HG03575 (cell line): ENCODE measurements at regions not wholly inside any gene's neighbourhood (a gene's known extent, or its start where the extent isn't known, plus 50 kb on each side); places are given as distances from the start of the nearest gene placed in this dataset.
"Not testable (repeated sequence)": the region's sequence is repeated elsewhere in the genome, so short reads cannot be mapped to it uniquely, and the experiment has no call there.

Source experiments
- ATAC-seq: cut with Tn5 transposase; IDR thresholded peaks from one replicate; pipeline ENCODE4 v1.9.1; 2021; ENCODE audit not compliant: unreplicated experiment, insufficient number of reproducible peaks, low FRiP score; ENCODE audit errors: extremely low read depth

DNA sequence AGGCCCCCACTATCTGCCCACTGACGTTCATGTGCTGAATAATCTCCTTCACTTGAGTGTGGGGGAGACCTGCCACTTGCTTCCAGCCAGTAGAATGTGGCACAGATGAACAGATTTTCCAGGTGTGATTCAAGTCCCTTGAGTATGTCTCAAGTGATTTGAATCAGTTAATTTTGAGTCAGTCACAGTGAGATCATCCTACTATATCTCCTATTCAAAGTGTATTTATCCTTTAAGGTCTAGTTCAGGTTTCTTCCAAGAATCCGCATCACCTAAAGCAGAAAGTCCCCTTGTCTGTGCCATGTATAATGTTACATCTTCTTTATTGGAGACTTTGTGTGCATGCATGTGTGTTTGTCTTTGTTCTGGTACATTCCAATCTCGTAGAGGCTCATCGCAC is 208.3 kb upstream of the DAB2 start:
- no peak for ATAC-seq

DNA sequence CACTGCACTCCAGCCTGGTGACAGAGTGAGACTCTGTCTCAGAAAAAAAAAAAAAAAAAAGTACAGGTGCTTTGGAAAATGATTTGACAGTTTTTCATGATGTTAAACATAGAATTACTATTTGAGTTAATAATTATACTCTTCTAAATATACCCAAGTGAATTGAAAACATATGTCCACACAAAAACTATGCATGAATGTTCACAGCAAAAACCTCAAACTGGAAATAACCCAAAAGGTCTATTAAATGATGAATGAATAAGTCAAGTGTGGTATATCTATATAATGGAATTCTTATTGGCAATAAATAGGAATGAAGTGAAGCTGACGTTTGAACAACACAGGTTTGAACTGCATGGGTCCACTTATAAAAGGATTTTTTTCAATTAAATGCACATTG is 207.2 kb upstream of the DAB2 start:
- ATAC-seq = no peak

DNA sequence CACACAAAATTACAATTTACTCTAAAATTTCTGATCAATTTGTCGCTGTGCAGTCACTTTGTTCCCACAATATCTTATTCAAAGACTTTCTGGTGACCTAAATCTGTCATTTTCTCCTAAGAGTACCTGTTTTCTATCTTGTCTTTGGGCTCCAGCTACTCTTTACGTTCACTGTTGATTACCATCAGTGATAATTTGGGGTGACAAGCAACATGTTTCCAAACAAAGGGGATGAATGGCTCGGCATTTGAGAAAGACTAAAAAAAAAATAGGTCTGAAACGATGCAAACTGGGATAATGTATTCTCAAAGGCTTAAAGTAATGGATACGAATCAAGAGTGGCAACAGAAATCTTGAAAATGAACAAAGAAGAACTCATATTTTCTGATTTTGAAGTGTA is 205.2 kb upstream of the DAB2 start:
- ATAC-seq = no peak

DNA sequence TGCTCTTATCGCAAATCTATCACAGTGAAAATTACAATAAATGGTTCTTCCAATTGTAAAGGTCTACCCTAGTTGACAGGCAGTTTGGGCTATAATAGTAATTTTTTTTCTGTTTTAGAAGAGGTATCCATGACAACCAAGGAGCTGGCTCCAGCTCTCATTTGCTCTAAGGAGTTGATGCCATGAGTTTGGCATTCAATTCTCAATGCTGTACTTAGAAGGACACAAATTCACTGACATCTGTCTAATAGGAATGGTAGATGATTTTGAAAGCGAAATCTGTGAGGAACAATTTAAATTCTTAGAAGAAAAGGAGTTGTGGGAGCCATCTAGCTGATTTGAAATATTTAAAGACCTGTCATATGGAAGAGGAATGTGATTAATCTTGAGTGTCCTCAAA is 203.6 kb upstream of the DAB2 start:
- no peak for ATAC-seq

DNA sequence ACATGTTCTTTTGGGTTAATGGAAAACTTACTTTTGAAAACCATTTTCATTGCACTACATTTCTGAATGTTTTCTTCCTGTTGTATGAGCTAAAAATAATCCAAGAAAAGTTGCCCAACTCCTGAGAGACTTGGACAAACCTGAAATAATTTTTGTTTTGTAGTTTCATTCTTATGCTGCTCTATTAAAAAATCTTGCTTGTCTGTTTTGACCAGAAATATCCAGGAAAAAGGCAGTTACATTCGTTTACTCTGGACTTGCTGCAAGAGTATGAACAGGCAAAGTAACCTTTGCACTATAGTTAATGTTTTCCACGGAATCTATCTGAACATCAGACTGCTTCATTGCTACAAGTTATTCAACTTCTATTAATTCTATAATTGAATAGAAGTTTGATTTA is 200.1 kb upstream of the DAB2 start:
- no peak for ATAC-seq

DNA sequence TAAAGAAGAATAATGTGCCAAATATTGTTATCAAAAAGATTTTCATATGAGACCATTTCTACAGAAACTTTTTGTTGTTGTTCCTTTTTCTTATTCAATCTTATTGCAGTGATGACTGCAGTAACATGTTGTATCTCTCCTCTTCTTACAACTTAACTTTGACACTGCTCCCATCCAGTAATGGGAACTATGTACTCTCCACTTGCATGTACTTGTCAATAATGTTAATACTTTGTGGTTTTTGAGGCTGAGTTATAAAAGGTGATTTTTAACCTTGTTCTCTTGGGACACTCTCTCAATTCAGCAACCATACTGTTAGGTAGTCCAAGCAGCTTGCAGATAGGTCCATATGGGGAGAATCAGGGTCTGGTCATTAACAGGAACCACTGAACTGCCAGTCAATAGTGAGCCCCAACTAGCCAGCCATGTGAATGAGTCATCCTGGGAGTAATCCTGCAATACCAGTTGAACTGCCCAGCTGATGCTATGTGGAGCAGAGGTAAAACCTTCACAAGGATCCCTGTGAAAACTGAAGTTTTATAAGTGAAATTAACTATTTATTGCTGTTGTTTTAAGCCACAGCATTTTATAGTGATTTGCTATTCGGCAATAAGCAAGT is 199.6 kb upstream of the DAB2 start:
- no peak for ATAC-seq

DNA sequence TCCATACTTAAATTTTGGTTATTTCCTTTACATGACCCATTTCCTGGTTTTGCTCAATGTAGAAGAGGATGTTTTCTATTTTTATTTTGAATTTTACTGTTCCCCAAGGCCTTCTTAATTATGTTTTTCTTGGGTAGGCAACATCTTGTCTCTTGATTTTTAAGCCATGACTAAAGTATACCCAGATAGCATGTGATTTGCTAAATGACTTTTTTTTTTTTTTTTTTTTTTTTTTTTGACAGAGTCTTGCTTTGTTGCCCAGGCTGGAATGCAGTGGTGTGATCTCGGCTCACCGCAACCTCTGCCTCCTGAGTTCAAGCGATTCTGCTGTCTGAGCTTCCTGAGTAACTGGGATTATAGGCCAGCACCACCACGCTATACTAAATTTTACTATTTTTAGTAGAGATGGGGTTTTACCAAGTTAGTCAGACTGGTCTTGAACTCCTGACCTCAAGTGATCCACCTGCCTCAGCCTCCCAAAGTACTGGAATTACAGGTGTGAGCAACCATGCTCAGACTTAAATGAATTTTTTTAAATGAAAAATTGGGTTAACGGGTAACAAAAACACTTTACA is 198.6 kb upstream of the DAB2 start:
- ATAC-seq = no peak

DNA sequence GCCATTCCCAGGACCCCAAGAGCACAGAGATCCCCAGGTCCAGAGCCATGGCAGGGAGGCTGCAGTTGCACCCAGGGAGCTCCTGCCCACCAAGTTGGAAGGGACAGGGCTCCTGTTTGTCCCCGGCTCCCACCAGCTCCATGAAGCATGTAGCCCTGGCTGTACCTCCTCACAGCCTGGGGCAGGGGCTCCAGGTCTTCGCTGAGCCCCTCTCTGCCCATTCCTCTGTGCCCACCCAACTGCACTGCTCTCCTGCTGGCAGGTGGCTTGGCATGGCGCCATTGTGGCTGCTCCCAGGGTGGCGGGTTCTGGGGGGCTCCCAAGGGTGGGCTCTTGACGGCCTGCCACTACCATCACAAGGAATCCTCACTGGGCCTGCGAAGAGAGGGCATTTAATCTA is 197.5 kb upstream of the DAB2 start:
- no peak for ATAC-seq

DNA sequence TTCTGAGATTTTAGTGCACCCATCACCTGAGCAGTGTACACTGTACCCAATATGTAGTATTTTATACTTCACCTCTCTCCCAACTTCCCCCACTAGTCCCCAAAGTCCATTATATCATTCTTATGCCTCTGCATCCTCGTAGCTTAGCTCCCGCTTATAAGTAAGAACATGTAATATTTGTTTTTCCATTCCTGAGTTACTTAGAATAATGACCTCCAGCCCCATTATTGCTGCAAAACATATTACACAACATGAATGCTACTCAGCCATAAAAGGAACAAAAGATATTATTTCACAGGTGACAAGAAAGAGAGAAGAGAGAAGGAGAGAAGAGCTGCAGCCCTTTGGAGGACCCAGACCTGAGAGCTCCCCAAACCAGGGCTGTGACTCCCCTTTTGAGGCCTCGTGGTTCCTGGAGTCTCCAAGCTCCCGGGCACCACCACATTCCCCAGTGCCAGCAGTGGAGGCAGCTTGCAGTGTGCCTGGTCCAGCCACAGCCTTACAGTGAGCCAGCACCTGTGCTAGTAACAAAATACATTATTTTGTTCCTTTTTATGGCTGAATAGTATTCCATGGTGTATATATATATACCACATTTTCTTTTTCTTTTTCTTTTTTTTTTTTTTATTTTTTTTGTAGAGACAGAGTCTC is 194.5 kb upstream of the DAB2 start:
- ATAC-seq = no peak

DNA sequence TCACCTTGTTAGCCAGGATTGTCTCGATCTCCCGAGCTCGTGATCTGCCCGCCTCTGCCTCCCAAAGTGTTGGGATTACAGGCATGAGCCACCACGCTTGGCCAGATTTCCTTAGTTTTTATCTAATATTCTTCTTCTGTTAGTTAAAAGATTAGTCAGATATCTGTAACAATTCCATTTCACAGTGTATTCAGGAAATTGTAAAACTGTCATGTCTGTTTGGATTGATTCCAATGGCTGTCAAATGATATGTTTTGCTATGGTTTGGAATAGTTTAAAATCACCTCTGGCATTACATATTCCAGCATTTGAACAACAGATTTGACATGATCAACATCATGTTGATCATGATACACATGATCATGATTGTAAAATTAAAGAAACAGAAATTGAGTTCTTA is 193.6 kb upstream of the DAB2 start:
- ATAC-seq = no peak

DNA sequence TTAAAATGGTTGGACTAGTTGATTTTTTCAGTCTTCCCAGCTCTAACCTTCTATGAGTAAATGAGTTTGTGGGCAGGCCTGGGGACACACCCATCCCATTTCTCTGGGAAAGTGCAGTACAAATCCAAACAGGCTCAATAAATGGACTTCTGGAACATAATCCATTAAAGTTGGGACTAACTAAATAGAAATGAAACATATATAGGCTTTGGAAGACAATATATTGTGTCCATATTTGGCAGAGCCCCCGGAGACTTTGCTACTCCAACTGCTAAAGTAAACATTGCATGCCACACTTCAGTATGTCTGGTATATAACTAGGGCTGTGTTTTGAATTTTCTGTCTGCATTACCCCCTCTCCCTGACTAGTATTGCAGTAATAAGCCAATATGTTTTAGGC is 191.4 kb upstream of the DAB2 start:
- no peak for ATAC-seq

DNA sequence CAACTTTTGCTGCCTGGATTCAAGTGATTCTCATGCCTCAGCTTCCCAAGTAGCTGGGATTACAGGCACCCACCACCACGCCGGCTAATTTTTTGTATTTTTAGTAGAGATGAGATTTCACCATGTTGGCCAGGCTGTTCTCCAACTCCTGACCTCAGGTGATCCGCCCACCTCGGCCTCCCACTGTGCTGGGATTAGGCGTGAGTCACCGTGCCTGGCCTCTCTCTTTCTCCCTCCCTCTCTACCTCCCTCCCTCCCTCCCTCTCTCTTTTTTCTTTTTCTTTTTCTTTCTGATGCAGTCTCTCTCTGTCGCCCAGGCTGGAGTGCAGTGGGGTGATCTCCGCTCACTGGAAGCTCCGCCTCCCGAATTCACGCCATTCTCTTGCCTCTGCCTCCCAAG is 186.3 kb upstream of the DAB2 start:
- ATAC-seq = not testable (repeated sequence)

DNA sequence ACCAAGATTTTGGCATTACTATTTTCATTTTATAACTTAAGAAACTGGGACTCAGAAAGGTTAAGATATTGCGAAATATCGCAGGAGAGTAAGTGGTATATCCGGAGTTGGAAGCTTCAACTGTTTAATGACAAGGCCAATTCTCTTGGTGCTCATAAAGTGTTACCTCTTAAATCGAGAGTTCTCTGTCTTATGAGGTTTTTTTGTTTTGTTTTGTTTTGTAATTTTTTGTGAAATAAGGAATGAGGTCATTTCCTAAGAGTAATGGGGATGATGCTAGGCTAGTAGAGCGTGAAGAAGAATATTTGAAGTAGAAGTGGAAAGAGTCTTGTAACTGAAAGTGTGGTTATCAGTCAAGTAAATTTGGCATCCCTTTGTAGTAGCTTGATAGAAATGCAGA is 183.2 kb upstream of the DAB2 start:
- ATAC-seq = no peak

DNA sequence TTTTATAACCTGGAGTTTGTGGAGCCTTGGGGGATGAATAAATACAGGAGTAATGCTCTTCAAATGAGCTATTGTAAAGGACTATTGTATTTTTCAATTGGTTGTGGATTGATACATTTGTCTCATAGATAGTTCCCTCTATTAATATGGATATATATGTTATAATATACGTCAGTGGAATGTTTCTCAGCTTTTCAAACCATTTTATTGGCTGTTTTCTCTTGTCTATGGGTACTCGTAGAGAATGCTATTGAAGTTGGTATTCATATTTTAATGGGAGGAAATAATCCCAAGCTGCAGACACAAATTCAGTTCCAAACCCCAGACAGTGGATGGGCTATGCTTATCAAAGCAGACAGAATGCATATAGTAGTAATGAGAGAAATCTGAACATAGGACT is 181.8 kb upstream of the DAB2 start:
- ATAC-seq = no peak

DNA sequence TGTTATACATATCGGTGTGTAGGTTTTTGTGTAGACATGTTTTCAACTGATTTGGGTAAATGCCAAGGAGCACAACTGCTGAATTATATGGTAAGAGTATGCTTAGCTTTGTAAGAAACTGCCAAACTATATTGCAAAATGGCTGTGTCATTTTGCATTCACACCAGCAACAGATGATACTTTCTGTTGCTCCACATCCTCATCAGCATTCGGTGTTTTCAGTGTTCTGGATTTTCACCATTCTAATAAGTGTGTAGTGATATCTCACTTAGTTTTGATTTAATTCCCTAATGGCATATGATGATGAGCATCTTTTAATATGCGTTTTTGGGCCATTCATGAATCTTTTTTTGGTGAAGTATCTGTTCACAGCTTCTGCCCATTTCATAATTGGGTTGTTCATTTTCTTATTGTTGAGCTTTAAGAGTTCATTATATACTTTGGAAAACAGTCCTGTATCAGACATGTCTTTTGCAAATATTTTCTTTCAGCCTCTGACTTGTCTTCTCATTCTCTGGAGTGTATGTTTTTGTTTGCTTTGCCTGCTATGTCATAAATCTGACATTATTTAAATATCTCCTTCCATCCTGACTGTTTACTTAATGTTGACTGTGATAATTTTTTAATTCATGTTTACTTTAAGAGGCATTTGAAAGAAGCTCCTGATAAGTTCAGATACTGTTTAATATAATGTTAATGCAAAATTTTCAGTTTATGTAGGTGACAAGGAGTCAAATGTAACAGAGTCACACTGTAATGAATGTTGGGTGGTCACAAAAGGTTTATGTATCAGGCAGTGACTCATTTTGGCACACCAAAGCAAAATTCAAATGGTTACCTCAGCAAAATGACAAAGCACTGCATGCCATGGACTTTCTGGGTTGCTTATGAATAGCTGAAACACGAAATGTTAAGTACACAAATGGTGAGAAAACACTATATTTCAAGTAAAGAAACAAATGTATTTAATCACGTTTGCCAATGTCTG is 181.1 kb upstream of the DAB2 start:
- no peak for ATAC-seq

DNA sequence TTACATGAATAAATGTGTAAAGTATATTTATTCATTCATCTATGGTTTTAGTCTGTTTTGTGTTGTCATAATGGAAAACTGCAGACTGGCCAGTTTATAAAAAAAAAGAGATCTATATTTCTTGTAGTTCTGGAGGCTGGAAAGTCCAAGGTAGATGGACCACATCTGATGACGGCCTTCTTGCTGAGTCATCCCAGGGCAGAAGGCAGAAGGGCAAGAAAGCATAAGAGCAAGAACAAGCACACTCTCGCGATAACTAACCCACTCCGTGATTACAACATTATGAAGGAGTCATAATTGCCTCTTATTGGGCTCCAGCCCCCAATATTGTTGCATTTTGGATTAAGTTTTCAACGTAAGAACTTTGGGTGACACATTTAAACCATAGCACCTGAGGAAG is 180.4 kb upstream of the DAB2 start:
- ATAC-seq = no peak

DNA sequence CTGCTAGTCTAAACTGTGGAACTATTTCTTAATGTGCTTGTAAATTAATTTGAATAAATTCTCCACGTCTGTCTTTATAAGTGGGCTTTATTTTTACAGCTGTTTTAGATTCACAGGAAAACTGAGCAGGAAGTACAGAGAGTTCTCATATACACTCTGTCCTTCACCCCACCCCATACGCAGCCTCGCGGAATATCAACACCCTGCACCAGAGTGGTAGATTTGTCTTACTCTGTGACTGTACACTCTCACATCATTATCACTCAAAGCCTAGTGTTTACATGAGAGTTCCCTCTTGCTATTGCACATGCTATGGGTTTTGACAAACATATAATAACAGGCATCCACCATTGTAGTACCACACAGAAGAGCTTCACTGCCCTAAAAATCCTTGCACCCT is 179.7 kb upstream of the DAB2 start:
- ATAC-seq = no peak

DNA sequence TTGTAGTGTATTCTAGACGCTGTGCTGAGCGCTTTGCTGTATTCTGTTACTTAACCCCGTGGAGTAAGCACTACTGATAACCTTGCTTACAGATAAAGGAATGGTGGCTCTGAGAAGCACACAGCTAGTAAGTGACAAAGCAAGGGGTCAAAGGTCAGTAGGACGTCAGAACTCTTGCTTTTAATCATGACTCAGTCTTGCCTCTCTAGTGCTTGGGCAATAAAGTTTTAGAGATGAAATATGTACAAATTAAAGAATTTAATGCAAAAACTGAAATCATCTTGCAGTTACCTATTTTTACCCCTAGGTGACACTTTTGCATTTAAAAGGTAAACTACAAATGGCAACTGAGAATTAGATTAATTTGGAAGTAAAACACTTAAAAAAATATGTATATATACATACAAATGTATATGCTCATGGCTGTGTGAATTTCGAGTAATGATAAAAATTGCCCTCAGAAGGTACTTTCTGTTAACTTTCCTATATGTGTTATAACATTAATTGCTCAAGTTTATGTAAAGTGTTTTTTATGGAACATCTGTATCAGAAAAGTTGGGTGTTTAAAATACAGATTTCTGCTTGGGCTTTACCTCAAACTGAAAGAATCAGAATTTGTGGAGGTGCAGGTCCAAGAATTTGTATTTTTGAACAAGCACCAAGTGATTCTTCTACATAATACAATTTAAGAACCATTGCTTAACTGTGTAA is 175.1 kb upstream of the DAB2 start:
- no peak for ATAC-seq

DNA sequence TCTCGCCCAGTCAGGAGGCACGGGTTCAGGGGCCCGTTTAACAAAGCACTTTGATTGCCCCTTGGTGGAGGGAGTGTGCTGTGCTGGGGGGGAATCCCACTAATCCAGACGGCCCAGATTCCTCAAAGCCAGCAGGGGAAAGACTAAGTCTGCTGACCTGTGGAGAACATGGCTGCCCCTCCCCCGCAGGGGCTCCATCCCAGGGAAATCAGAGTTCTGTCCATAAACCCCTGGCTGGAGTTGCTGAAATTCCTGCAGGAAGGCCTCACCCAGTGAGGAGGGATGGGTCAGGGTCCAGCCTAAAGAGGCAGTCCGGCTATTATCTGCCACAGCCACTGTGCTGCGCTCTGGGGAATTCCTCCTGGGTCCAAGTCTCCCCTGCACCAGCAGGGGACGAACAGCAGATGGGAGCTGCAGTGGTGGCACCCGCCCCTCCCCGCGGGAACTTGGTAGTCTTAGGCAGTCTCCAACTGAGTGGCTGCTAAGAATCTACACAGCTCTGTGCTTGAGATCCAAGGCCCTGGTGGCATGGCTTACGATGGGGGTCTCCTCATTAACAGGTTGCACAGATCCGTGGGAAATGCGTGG is 174.0 kb upstream of the DAB2 start:
- ATAC-seq = no peak
